MCF 10A (cell line): ENCODE measurements at regions not wholly inside any gene's neighbourhood (a gene's known extent, or its start where the extent isn't known, plus 50 kb on each side); places are given as distances from the start of the nearest gene placed in this dataset.

Experiments
- BruUV-seq: library from RNA; stranded (reverse); fragments of 400-500 nt; replicated peaks from 2 replicates; lab custom pipeline; 2021; lab: Mats Ljungman, UMichigan
- CTCF ChIA-PET: fragments of 300-600 bp; sonication (Branson Sonifier 250); formaldehyde crosslinking; extraction: SDS; loops from one replicate; lab custom pipeline; 2021; ENCODE audit warnings: antibody characterized with exemption, inconsistent platforms; lab: Yijun Ruan, JAX
- POLR2A ChIA-PET: fragments of 300-600, 350-650 bp; sonication (Branson Sonifier 250); formaldehyde crosslinking; extraction: SDS; loops from one replicate; lab custom pipeline; 2020; ENCODE audit warnings: antibody characterized with exemption, inconsistent platforms; lab: Yijun Ruan, JAX
- DNase-seq: peaks from one replicate; pipeline ENCODE4 v3.0.0-alpha.2; 2018; ENCODE audit not compliant: unreplicated experiment
- H3K27ac Mint-ChIP-seq: one replicate; pipeline ENCODE4 v1.8.0; 2022; ENCODE audit warnings: mild to moderate bottlenecking, low read depth, mixed read lengths; ENCODE audit not compliant: unreplicated experiment
- H3K27me3 Mint-ChIP-seq: one replicate; pipeline ENCODE4 v1.8.0; 2022; ENCODE audit warnings: mixed read lengths; ENCODE audit not compliant: insufficient read depth, unreplicated experiment
- H3K36me3 Mint-ChIP-seq: one replicate; pipeline ENCODE4 v1.8.0; 2022; ENCODE audit warnings: mild to moderate bottlenecking, moderate library complexity, mixed read lengths; ENCODE audit not compliant: insufficient read depth, unreplicated experiment
- H3K4me1 Mint-ChIP-seq: one replicate; pipeline ENCODE4 v1.8.0; 2022; ENCODE audit warnings: mixed read lengths; ENCODE audit not compliant: insufficient read depth, unreplicated experiment
- H3K4me3 Mint-ChIP-seq: one replicate; pipeline ENCODE4 v1.8.0; 2022; ENCODE audit warnings: mild to moderate bottlenecking, moderate library complexity, mixed read lengths; ENCODE audit not compliant: unreplicated experiment
- H3K9me3 Mint-ChIP-seq: one replicate; pipeline ENCODE4 v1.8.0; 2022; ENCODE audit warnings: mixed read lengths; ENCODE audit not compliant: unreplicated experiment
- intact Hi-C: fragments of 100-400 bp; cut with micrococcal nuclease; formaldehyde crosslinking; loops from 2 replicates; pipeline ENCODE4 v1.14.1; 2022
- TF ChIP-seq, protein P1 (sequence below): fragments of 200-600 bp; IDR thresholded peaks from one replicate; pipeline ENCODE4 v1.8.0; 2022; ENCODE audit warnings: antibody characterized with exemption, mild to moderate bottlenecking; ENCODE audit not compliant: unreplicated experiment

DNA sequence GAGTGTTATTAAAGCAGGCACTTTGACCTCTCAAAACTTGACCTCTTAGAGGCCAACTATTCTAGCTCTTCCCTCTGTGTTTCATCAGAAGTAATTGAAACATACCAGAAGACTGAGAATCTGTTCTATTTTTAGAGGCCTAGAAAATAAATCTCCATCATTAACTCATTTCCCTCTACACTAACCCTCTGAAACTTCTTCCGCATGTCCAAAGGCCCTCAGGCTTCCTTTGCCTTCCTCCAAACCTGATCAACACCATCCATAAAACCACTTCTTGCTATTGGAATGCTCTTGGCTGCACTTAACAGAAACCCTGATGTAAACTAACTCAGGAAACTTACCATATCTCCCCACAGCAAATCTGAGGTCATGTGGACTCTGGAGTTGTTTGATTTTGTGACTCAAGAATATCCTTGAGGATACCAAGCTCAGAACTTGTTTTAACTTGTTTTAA lies 196.4 kb downstream of the RPAP3 start:
- Mint-ChIP-seq H3K4me3 (no peak overlapping the region), H3K36me3 (no peaks in the 10 kb centered on the region), H3K9me3 (no peaks in the 10 kb centered on the region), H3K27me3 (no peaks in the 10 kb centered on the region), H3K4me1 (peaks cover 6% of the 10 kb centered on the region), H3K27ac (no peak overlapping the region)
- intact Hi-C loops: no loop called here
- BruUV-seq: no TSS peak
- CTCF ChIA-PET: no interaction called here
- DNase-seq: peak; percentile 3
- POLR2A ChIA-PET: interaction anchor here (0.7 kb wide), 1 partner anchor 9 kb away, joined by 3 read pairs; no protein-coding TSS in a partner anchor
- TF ChIP-seq, protein P1, sequence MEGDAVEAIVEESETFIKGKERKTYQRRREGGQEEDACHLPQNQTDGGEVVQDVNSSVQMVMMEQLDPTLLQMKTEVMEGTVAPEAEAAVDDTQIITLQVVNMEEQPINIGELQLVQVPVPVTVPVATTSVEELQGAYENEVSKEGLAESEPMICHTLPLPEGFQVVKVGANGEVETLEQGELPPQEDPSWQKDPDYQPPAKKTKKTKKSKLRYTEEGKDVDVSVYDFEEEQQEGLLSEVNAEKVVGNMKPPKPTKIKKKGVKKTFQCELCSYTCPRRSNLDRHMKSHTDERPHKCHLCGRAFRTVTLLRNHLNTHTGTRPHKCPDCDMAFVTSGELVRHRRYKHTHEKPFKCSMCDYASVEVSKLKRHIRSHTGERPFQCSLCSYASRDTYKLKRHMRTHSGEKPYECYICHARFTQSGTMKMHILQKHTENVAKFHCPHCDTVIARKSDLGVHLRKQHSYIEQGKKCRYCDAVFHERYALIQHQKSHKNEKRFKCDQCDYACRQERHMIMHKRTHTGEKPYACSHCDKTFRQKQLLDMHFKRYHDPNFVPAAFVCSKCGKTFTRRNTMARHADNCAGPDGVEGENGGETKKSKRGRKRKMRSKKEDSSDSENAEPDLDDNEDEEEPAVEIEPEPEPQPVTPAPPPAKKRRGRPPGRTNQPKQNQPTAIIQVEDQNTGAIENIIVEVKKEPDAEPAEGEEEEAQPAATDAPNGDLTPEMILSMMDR: no peak

DNA sequence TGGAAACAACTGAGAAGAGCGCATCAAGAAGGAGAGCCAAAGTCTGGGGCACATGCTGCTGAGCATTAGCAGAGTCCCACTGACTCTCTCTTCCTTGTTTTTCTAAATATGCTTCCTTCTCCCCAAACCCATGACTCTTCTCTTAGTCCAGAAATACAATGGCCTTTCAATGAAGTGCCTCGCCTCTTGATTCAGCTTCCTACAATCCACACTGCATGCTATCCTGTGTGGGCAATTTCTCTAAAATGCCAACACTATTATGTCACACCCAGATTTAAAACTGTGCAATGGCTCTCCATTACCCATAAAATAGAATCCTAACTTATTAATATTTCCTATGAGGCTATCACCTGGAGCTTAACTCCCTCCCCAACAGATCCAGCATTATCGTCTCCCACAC lies 198.6 kb downstream of the RPAP3 start:
- Mint-ChIP-seq H3K4me1 (peaks cover 6% of the 10 kb centered on the region), H3K4me3 (no peak overlapping the region), H3K27me3 (no peaks in the 10 kb centered on the region), H3K9me3 (no peaks in the 10 kb centered on the region), H3K27ac (no peak overlapping the region), H3K36me3 (no peaks in the 10 kb centered on the region)
- TF ChIP-seq, protein P1: no peak
- no peak for DNase-seq
- POLR2A ChIA-PET: no interaction called here
- CTCF ChIA-PET: no interaction called here
- no TSS peak for BruUV-seq
- intact Hi-C loops: no loop called here

DNA sequence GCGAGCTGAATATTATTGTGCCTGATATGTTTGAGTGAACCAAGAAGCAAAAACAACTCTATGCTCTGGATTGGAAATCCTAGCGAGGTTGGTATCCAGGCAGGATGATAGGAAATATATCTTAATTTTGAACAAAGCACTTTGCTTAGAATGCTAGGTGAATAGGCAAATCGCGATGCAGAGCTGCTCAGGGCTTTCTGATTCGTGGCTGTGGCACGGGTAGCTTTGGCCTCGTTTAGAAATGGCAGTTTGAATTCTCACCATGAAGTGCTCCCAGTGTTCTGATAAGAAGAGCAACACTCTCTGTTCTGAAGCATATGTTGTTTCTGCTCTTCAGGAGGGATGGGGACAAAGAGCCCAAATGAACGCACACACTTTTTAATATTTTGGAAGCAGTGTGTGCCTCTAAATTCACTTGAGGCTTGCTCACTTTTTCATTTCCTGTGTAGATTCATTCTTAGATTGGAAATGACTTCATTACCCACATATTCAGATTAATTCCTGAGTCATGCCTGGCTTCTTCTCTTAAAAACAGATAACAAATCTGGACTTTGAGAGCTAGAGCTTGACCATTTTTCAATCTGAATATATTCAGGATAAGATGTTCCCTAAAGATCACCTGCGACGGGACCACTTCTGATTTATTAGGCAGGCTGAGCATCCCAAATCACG lies 200.9 kb downstream of the RPAP3 start:
- ChIA-PET CTCF (no interaction called here), POLR2A (interaction anchor here (0.7 kb wide), 1 partner anchor 32 kb away, joined by 3 read pairs; no protein-coding TSS in a partner anchor)
- peaks cover 18% of the 10 kb centered on the region for H3K27me3 Mint-ChIP-seq
- H3K27ac Mint-ChIP-seq: no peak overlapping the region
- H3K4me1 Mint-ChIP-seq: peaks cover 6% of the 10 kb centered on the region
- no TSS peak for BruUV-seq
- TF ChIP-seq, protein P1: no peak
- peaks cover 7% of the 10 kb centered on the region for H3K9me3 Mint-ChIP-seq
- H3K36me3 Mint-ChIP-seq: no peaks in the 10 kb centered on the region
- intact Hi-C loops: no loop called here
- H3K4me3 Mint-ChIP-seq: no peak overlapping the region
- DNase-seq: no peak

DNA sequence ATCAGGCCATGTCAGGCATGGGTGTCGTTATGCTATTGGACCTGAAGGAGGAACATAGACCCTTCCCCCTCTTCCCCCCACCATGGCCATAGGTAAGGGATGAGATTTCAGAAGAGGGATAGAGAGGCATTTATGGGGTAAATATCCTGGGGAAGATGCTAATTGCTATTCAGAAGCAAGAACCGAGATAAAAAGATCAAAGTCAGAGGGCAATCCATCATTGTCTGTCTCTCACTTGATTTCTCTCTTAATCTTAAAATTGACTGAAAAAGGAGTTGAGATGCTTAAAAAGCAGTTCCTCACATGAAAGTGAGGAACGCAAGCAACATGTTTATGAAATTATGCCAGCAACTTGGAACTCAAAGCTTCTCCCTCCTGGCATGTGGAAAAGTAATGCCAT lies 212.0 kb downstream of the RPAP3 start:
- H3K27me3 Mint-ChIP-seq: peaks cover 81% of the 10 kb centered on the region

More for the DNA sequence above, 212.0 kb downstream of the RPAP3 start:
- ChIA-PET POLR2A (interaction anchor here (0.6 kb wide), 1 partner anchor 29 kb away, joined by 3 read pairs; no protein-coding TSS in a partner anchor), CTCF (no interaction called here)
- H3K36me3 Mint-ChIP-seq: no peaks in the 10 kb centered on the region
- H3K27ac Mint-ChIP-seq: no peak overlapping the region
- TF ChIP-seq, protein P1: no peak
- H3K9me3 Mint-ChIP-seq: no peaks in the 10 kb centered on the region
- H3K4me1 Mint-ChIP-seq: no peaks in the 10 kb centered on the region
- DNase-seq: no peak
- intact Hi-C loops: no loop called here
- no TSS peak for BruUV-seq
- H3K4me3 Mint-ChIP-seq: no peak overlapping the region
